AG04450 (cell line): ENCODE measurements at regions not wholly inside any gene's neighbourhood (a gene's known extent, or its start where the extent isn't known, plus 50 kb on each side); places are given as distances from the start of the nearest gene placed in this dataset.

Experiments
- CTCF ChIA-PET: fragments of 300-600, 350-600 bp; formaldehyde crosslinking; extraction: SDS; loops from one replicate; lab custom pipeline; 2022; ENCODE audit warnings: antibody characterized with exemption, inconsistent platforms; lab: Charles Lee
- POLR2A ChIA-PET: fragments of 350-600 bp; formaldehyde crosslinking; extraction: SDS; loops from one replicate; lab custom pipeline; 2021; ENCODE audit warnings: antibody characterized with exemption, inconsistent platforms; lab: Yijun Ruan, JAX
- DNase-seq: peaks from one replicate; pipeline ENCODE4 v3.0.0-alpha.2; 2011; ENCODE audit warnings: low read depth, low spot score
- H3K27ac ChIP-seq: one replicate; pipeline ENCODE4 v1.5.1; 2012; ENCODE audit warnings: low read depth, low read length, control low read depth
- H3K27me3 ChIP-seq: one replicate; pipeline ENCODE4 v1.6.0; 2012; ENCODE audit warnings: low read length; ENCODE audit not compliant: control insufficient read depth, insufficient read depth
- H3K4me3 ChIP-seq: 2 replicates; pipeline ENCODE4 v1.5.1; 2011; ENCODE audit warnings: mild to moderate bottlenecking, low read depth, low read length, control low read depth
- H3K9me3 ChIP-seq: 2 replicates; pipeline ENCODE4 v1.5.1; 2012; ENCODE audit warnings: low read length; ENCODE audit not compliant: control insufficient read depth, insufficient read depth
- CTCF ChIP-seq: IDR thresholded peaks from 2 replicates; pipeline ENCODE4 v1.5.1; 2011; ENCODE audit warnings: low read depth, low read length, control low read depth, inconsistent platforms

- no peaks in the 10 kb centered on the region for H3K27me3 ChIP-seq
- H3K4me3 ChIP-seq, result no peak overlapping the region
- H3K9me3 ChIP-seq, result peaks cover 7% of the 10 kb centered on the region
- no peak for TF ChIP-seq CTCF
- H3K27ac ChIP-seq, result no peak overlapping the region
- POLR2A ChIA-PET, result no interaction called here
- no peak for DNase-seq
- CTCF ChIA-PET, result no interaction called here
These were observed 811.4 kb upstream of the HS3ST1 start for GRCh38 chr4:12239897-12240636.

- POLR2A ChIA-PET, result no interaction called here
- H3K9me3 ChIP-seq, result peaks cover 3% of the 10 kb centered on the region
- no peak overlapping the region for H3K27ac ChIP-seq
- TF ChIP-seq CTCF, result no peak
- DNase-seq, result no peak
- CTCF ChIA-PET, result no interaction called here
- no peaks in the 10 kb centered on the region for H3K27me3 ChIP-seq
- H3K4me3 ChIP-seq, result no peak overlapping the region
These were observed 802.4 kb upstream of the HS3ST1 start for GRCh38 chr4:12231098-12231497.

- no peaks in the 10 kb centered on the region for H3K27me3 ChIP-seq
- ChIA-PET POLR2A (no interaction called here), CTCF (no interaction called here)
- TF ChIP-seq CTCF, result no peak
- DNase-seq, result no peak
- H3K4me3 ChIP-seq, result no peak overlapping the region
- H3K27ac ChIP-seq, result no peak overlapping the region
- no peaks in the 10 kb centered on the region for H3K9me3 ChIP-seq
These were observed 792.3 kb upstream of the HS3ST1 start for GRCh38 chr4:12221031-12221430.

GRCh38 chr4:12211636-12212035, 782.9 kb upstream of the HS3ST1 start:
- Histone ChIP-seq H3K4me3 (no peak overlapping the region), H3K27ac (no peak overlapping the region), H3K27me3 (no peaks in the 10 kb centered on the region), H3K9me3 (peaks cover 13% of the 10 kb centered on the region)
- ChIA-PET POLR2A (no interaction called here), CTCF (no interaction called here)
- TF ChIP-seq CTCF, result no peak
- no peak for DNase-seq

GRCh38 chr4:12207396-12207795, 778.7 kb upstream of the HS3ST1 start:
- TF ChIP-seq CTCF, result no peak
- Histone ChIP-seq H3K4me3 (no peak overlapping the region), H3K27me3 (no peaks in the 10 kb centered on the region), H3K9me3 (peaks cover 9% of the 10 kb centered on the region; the same call in 1 of the 2 replicates), H3K27ac (no peak overlapping the region)
- no peak for DNase-seq
- ChIA-PET POLR2A (no interaction called here), CTCF (no interaction called here)
